NOMO-1 treated with DMSO at 0.1 percent for 48 hours (cell line): ENCODE measurements at regions not wholly inside any gene's neighbourhood (a gene's known extent, or its start where the extent isn't known, plus 50 kb on each side); places are given as distances from the start of the nearest gene placed in this dataset.
"Not testable (repeated sequence)": the region's sequence is repeated elsewhere in the genome, so short reads cannot be mapped to it uniquely, and the experiment has no call there.

ENCODE experiments used
- DNase-seq: peaks from one replicate; lab custom pipeline; 2025; ENCODE audit not compliant: unreplicated experiment; lab: John Stamatoyannopoulos, UW

GRCh38 chr3:103564116-103564515 lies 1129.3 kb downstream of the ZPLD1 start:
- DNase-seq, result not testable (repeated sequence)

GRCh38 chr3:103585809-103586208 lies 1151.0 kb downstream of the ZPLD1 start:
- DNase-seq, result no peak

- DNase-seq, result no peak
Observed at GRCh38 chr3:103589770-103590169, 1155.0 kb downstream of the ZPLD1 start.

GRCh38 chr3:103600844-103601243 lies 1166.0 kb downstream of the ZPLD1 start:
- DNase-seq, result no peak

- DNase-seq, result no peak
Observed at GRCh38 chr3:103601666-103602065, 1166.9 kb downstream of the ZPLD1 start.

- DNase-seq, result no peak
Observed at GRCh38 chr3:103609472-103609871, 1174.7 kb downstream of the ZPLD1 start.

- DNase-seq, result no peak
Observed at GRCh38 chr3:103613397-103614156, 1178.8 kb downstream of the ZPLD1 start.

- no peak for DNase-seq
Observed at GRCh38 chr3:103614719-103615118, 1179.9 kb downstream of the ZPLD1 start.

- no peak for DNase-seq
Observed at GRCh38 chr3:103617961-103618360, 1183.1 kb downstream of the ZPLD1 start.

GRCh38 chr3:103624271-103624670 lies 1189.5 kb downstream of the ZPLD1 start:
- DNase-seq, result no peak

- no peak for DNase-seq
Observed at GRCh38 chr3:103629391-103629790, 1194.6 kb downstream of the ZPLD1 start.

GRCh38 chr3:103644450-103644849 lies 1209.6 kb downstream of the ZPLD1 start:
- no peak for DNase-seq

- DNase-seq, result no peak
Observed at GRCh38 chr3:103653996-103654395, 1219.2 kb downstream of the ZPLD1 start.

GRCh38 chr3:103657756-103658155 lies 1222.9 kb downstream of the ZPLD1 start:
- DNase-seq, result no peak

- DNase-seq, result no peak
Observed at GRCh38 chr3:103660810-103661209, 1226.0 kb downstream of the ZPLD1 start.

GRCh38 chr3:103662591-103662990 lies 1227.8 kb downstream of the ZPLD1 start:
- no peak for DNase-seq

- DNase-seq, result no peak
Observed at GRCh38 chr3:103672346-103672745, 1237.5 kb downstream of the ZPLD1 start.

- DNase-seq, result no peak
Observed at GRCh38 chr3:103684904-103685303, 1250.1 kb downstream of the ZPLD1 start.

- DNase-seq, result no peak
Observed at GRCh38 chr3:103685939-103686338, 1251.1 kb downstream of the ZPLD1 start.

- no peak for DNase-seq
Observed at GRCh38 chr3:103690536-103690935, 1255.7 kb downstream of the ZPLD1 start.

- no peak for DNase-seq
Observed at GRCh38 chr3:103693831-103694230, 1259.0 kb downstream of the ZPLD1 start.

GRCh38 chr3:103698646-103699045 lies 1263.8 kb downstream of the ZPLD1 start:
- no peak for DNase-seq

- DNase-seq, result no peak
Observed at GRCh38 chr3:103699228-103699627, 1264.4 kb downstream of the ZPLD1 start.
